ENCODE measurements at regions not wholly inside any gene's neighbourhood (a gene's known extent, or its start where the extent isn't known, plus 50 kb on each side); places are given as distances from the start of the nearest gene placed in this dataset.
A peak's percentile ranks its signal among the peaks of the same experiment; 100 is the strongest.

DNA sequence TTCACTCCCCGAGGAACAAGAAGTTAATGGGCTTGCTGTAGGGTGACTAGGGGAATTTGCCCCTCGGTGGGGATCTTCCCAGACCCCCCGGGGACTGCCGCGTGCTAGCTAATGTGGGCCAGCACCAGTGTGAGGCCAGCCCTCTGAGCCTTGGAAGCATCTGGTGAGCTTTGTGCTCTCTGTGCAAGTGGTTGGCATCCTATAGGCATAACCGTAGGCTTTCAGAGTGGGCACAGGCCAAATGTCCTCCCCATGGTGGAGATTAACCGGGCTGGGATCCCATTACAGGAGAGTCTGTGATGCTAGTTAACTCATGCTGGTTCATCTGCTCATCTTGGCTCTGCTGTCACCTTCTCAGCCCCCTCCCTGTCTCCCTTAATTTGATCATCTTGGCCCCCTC, 125.7 kb downstream of the TRIM29 start:
- no peak for DNase-seq

DNA sequence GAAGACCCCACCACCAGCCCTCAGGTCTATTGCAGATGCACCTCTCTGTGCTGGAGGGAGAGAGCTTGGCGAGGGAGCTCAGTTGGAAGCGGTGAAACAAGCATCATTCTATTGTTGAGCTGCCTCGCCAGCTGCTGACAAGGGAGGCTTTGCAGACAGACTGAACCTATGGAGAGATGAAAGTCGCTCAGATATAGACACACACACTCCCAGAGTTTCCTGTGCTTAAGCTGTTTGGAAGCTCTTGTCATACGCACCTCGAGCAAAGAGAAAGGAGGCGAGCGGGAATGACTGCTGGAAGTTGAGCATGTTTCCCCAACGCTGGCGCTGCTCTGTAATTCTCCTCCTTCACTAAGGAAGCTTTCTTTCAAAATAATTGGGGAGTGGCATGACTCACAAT, 126.1 kb downstream of the TRIM29 start:
- no peak for DNase-seq

DNA sequence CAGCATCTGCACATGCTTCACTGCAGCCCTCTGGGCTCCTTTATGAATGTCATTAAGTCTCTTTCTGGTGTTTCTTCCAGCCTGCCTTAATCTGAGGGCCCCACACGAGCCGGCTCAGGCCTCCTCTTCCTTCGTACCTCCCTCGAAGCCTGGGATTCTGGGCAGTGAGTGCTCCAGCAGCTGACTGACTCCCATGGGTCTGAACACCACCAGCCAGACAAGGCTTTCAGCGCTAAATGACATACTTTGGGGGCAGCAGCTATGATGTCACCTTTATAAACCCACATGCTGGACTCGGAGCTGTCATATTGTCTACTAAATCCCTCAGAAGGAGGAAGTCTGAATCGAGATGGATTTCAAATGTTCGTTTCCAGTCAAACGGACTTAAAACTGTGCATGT, 127.1 kb downstream of the TRIM29 start:
- DNase-seq = no peak

DNA sequence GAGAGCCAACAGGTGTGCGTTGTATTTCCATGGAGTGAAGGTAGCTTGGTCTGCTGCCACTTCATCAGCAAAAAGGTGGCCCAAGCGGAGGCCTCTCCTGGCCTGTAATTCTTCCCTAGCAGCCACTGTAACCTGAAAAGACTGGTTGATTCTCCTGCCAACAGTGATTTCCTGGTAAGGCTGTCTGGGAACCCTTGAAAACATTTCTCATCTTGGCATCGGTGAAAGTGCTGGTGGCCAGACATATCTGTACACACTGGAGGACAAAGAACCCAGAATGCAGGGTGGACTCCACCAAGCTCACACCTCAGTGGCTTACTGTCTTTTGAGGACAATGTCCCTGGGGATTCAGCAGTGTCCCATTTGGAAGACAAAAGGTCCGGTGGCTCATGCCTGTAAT, 128.0 kb downstream of the TRIM29 start:
- no peak for DNase-seq

DNA sequence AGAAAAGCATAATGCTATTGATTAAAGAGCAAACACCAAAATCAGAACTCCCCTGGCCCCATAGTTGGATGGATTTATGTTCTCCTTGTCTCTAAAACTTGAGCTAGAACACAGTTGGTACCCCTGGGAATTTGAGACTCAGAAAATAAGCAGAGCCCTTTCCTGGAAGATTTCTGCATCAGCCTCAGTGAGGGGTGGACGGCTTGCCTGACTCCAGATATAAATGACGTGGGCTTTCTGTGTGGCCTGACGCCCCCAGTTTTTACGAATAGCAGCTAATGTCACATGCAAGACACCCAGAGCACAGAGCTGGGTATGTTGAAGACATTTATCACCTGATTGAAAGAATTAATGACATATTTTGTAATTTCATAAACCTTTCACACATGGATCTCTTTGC, 130.8 kb downstream of the TRIM29 start:
- no peak for DNase-seq

DNA sequence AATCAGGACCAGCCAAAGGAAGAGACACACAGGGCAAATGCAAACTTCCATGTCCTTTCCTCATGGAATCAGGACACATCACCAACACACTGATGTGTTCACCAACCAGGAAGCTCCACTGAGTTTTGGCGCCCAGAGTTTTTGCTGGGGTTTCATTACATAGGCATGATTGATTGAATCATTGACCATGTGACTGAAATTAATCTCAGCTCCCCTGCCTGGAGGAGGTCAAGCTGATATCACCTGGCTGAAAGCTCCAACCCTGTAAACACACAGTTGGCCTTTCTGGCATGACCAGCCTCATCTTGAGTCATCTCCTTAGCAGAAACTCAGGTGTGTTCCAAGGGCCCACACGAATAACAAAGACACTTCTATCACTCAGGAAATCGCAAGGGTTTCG, 133.2 kb downstream of the TRIM29 start:
- DNase-seq = no peak

DNA sequence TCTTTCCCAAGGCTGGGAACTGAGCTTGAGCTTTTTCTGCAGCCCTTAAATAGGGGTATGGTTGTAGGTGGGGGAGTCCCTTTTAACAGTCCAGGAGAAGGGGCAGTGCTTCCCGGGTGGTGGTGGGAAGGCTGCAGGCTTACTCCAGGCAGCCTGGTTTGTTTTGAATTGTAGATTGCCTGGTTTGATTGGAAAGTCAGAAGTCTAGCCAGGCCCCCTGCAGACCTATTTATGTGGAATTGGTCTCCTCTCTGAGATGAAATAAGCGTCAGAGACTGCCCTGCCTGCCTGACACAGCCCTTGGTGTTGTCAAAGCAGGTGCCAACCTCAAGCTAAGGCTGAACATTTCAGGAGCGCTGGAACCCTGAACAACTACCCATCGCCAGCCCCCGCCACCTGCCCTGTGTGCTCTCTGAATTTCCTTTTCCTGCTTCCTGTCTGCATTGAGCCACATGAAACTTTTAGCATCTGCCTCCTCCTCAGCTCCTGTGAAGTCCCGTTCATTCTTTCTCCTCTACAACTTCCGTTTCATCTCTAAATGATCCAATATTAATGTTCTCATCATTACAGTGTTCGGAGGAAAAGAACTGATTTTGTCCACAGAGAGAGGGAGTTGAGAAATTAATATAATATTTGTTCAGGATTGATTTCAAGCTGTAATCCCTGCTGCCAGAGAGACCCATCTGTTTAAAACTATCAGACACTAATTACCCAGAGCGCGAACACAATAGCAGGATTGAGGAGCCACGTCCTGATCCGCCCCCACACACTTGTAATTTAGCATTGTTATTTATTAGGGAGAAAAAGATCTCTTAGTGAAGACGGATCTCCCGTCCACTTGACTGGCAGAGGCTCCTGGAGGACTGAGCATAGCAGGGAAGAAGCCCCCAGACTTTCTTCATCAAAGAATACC, 136.5 kb downstream of the TRIM29 start:
- no peak for DNase-seq

DNA sequence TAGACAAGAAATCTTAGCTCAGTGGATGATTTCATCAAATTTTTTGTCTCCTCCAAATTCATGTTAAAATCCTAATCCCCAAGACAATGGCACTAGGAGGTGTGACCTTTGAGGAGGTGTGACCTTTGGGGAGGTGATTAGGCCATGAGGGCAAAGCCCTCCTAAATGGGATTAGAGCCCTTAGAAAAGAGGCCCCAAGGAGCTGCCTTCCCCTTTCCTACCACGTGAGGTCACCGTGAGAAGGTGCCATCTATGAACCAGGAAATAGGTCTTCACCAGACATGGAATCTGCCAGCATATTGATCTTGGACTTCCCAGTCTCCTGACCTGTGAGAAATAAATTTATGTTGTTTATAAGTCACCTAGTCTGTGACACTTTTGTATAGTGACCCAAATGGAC, 138.7 kb downstream of the TRIM29 start:
- DNase-seq = no peak

DNA sequence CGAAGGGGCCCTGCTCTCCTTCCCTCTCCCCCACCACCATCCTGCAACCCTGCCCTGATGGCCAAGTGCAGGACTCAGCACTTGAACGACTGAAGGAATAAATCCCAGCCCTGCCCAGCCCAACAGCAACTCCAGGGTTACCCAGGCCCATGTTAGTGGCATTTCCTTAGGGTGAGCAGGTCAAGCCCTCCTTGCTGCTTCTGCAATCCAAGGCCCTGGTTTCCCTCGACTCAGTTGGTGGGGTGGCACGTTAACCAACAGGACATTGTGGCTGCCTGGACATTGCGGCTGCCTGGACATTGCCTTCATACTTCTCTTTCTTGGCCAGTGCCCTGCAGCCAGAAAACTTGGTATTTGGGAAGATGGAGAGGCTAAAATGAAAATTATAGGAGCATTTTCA, 141.4 kb downstream of the TRIM29 start:
- DNase-seq = no peak

DNA sequence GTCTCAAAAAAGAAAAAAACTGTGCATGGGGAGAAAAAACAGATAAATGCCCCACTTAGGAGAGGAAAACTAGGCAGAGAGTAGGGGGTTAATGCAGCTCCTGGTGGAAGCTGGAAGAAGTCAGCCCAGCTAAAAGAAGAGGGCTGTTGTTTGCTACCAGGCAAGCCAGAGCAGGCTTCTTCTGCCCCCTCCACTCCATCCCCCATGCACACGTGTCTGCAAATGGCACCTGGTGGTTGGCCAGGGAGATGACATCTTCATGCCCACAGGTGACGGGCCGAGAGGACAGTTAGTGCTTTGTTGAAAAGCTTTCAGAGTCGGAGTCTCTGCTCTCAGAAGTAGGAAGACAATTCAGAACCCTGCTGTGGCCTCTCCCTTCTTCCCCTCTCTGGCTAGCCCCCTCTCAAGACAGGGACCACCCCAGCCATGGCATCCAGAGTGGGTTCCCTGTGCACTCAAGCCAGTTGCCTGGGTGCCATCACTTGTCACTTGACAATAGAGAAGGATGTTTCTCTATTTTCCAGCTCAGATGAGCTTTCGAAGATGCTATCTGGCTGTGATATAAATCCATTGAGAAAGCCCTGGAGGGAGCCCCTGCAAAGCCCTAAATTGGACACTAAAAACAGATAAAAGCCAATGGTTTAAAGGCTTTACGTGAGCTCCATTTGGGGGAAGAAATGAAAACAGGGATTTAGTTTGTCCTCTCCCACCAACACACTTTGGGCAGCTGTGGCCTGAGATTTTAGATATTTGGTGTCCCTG, 142.0 kb downstream of the TRIM29 start:
- no peak for DNase-seq

DNA sequence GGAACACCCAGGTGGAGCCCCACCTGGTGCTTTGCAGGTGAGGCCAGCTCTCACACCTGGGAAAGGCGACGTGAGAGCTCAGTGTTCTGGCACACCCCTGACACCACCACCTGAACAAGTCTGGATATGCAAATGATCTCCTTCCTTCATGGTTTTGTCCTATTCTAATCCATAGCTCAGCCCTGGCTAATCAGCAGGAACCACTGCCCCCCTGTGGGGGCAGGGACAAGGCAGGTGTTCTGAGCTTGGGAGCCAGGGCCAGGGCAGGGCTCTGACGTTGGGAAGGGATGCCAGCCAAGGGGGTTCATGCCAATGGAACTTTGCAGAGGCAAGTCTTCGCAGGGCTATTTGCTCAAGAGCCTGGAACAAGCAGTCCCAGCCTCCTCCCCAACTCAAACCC, 144.2 kb downstream of the TRIM29 start:
- DNase-seq = no peak

DNA sequence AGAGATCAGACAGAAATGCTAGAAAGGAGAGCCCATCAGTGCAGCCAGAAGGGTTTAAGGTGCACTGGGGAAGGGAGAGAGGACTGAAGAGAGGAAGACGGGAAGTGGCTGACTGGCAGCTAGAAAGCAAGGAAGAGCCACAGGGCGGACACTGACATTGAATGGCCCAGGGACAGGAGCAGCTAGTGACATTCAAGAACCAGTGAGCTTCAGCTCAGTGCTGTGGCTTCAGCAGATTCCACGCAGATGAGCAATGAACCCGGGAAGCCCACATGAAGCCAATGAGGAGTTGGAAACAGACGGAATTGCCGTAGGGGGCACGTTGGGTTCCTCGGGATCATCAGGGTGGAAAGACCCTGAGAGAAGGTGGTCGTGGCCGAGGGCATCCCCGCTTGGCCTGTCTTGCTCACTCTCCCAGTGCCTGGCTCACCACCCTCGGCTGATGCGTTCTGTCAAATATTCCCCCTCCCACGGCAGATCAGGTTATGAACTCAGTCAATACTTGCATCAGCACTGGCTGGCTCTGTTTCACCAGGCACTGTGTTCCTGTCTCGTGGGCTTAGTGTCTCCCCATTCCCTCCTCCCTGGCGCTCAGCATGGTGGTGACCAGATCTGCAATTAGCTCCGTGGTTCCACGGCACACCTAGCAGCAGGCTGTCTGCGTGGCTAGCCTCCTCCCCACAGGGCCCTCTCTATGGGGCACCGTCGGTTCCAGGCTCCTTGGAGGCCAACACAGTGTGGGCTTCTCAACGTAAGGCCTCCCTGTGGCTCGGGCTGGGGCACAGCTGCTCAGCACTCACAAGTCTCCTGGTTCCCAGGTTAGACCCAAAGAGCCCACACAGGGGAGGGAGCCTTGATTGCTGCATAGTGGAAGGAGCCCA, 145.5 kb downstream of the TRIM29 start:
- no peak for DNase-seq

DNA sequence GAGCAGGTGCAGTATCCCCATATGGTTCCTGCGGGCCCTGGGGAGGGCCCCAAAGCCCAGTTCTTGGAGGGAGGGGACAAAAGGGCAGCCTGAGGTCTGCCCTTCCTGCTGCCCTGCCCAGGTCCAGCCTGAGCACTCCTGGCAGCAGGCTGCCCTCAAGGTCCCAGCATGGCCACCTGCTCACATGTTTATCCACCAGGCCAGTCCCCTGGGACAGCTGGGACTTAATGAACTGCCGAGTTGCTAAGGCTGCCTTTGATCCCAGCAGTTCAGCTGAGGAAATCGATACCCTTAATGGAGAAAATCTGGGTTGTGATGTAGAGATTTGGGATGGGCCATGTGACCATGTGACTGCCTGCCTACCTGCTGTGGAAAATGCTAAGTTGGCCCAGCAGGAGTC, 146.2 kb downstream of the TRIM29 start:
- DNase-seq = no peak

DNA sequence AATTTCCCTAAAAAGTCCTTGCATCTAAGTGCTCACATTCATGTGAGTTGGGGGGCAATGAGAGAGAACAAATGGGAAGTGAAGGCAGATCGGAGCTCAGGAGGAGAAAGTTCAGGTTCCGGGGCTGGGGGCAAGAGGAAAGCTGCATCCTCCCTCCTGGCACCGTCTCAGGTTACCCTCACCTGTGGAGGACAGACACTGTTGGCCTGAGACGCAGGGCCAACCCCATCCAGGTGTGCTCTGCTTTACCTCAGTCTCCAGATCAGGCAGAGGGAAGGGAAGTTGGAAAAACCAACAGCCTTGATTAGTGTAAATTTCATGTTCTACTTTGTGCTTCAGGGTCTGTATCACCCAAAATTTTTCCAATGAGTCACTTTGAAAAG, 146.9 kb downstream of the TRIM29 start:
- DNase-seq = no peak

DNA sequence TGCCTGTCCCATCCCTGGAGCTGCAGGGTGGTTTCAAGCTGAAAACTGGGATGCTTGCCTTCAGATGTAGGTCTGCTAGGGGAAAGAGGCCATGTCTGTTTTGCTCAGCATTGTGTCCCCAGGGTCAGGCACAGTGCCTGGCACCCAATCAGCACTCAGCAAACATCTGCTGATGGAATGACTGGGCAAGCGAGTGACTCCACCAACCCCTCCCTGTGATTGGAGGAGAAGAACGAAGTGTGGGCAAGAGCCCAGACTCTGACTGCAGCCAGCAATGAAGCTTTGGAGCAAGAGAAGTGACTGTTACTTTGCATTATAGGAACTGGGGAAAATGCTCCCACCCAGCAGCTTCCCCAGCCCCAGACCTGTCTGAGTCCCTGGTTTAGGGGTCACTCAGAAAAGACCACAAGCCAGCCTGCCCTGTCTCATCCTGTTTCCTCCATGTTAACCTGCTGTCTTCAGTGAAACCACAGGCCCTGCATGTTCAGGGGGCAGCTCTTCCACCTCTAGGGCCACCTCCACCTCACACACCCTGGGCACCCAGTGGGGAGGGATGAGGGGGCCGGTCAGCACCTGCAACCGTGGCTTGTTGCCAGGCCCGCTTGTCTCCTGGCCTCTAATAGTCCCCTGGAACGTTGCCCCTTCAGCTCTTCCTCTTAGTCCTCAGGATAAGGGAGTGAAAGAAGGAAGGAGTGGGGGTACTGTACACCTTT, 147.4 kb downstream of the TRIM29 start:
- DNase-seq = peak in 1 of 2 experiments; percentile 18

DNA sequence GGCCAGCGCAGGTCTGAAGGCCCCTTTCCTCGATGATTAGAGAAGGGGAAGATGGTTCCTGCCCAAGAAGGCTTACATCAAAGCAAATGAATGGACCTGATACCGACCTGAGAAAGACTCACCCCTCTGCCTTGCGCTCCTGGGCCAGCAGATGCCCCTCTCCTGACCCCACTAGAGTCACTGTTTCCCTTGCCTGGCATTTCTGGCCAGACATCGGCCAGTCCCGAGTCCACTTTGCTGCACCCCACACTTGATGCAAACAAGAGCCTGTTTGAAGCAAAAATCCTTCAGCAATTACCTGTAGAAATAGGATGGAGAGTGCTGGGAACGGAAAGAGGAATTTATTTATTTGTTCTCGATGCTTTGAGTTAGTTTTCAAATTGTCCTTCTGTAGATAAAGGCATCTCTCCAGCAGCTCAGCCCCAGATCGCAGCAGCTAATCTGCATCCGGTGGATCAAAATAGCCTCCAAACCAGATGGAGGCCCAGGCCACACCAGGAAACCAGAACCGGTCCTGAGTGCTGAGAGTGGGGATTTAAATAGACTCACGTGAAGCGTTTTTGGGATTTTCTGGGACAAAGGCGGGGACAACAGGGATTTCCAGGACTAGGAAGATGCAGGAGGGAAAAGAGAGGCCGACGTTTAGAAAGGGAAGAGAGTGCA, 148.6 kb downstream of the TRIM29 start:
- no peak for DNase-seq

DNA sequence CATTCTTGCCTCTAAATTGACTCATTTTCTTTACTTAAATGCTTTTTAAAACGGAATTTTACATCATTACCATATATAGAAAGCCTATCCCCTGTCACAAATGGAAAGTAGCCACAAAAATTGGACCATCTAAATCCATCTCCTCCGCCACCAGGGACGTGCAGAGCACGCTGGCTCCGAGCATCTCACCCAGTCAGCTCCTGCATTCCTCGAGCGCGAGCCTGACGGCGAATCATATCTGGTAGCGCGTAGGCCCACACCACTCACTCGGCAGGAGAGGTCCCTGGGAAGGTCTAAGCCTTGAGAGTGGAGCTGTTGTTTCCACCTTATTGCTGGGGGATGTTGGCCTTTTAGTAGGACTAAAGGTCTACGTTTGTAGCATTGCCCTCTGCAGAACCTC, 152.4 kb downstream of the TRIM29 start:
- no peak for DNase-seq

DNA sequence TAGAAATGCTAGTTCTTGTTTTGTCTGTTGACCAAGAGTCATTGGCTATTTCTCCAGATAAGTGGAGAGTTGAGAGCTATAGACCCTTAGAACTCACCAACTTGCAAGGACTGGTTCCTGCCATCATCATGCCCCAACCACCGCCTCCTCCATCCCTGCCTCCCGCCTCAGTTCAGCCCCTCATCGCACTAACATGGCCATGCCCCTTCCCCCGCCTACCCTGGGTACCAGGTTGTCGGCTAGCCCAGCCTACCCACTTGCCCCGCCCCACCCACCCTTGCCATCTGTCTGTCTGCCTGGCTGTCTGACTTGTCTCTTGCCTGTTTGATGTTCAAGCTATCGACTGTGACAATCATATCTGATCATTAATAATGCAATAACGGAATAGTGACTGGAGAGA, 154.1 kb downstream of the TRIM29 start:
- DNase-seq = no peak

DNA sequence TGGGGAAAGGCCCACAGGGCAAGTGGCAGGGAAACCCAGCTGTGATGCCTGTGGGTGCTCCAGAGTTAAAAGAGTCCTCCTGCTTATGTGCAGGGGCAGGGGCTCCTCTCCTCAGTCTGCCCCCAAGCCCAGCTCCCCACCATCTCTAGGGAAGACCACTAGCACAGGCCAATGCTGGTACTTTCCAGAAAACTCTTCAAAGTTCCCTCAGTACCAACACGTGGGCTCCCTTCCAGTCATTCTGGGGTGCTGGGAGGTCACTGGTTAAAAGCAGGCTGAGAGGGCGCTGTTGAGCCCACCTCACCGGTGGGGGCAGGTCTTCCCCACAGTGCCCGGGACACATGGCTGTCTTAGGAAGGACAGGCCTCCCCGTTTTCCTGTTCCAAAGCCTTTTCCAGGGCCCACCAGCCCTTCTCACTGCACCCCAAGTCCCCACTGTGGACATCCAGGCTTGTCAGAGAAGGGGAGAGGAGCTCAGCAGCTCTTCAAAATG, 154.6 kb downstream of the TRIM29 start:
- DNase-seq = no peak

DNA sequence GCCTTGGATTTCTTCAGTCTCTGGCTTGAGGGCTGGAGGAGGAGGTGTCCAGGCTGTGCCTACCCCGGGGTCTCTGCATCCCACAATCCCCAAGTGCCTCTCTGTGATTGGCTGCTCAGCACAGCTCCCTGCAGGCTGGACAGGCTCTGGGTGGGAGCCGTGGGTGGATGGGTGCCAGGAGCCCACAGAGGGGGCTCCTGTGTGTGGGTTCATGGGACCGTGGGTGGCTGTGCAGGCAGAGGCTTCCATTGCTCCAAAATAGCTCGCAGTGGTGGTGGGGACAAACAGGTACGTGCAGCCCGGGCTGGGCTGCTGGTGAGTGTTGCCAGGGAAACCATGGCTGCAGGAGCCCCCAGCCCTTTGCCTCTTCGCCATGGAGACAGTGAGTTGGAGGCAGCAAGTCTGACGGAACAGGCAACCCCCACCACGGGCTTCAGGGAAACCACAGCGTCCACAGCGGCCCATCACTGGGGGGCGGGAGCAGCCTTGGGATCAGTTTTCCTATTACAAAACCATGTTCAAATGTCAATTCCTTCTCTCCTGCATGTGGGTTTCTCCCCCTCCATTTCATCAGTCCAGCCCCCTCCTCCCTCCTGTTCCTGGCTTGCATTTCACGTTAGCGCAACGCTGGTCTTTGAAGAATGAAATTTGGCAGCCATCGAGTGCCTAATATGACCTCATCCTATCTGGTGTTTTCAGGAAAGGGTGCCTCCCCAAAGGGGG, 155.2 kb downstream of the TRIM29 start:
- DNase-seq = no peak

DNA sequence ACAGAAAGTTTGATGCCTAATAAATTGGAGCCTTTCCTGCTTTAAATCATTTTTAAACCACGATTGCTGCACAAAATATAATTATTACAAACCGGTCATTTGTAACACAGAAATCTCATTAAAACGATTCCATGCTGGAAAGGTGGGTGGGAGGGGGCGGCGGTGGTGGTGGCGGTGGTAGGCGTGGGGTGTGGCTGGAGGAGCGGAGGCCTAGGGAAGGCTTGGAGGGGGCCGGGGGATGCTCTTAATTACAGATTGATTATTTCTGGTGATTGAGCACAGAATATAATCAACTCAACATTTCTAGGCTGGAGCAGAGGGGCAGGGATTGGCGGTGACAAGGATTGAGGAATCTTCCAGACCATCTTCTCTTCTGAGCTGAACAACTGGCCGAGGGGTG, 157.5 kb downstream of the TRIM29 start:
- no peak for DNase-seq
